ENCODE measurements at regions not wholly inside any gene's neighbourhood (a gene's known extent, or its start where the extent isn't known, plus 50 kb on each side); places are given as distances from the start of the nearest gene placed in this dataset.
"Not testable (repeated sequence)": the region's sequence is repeated elsewhere in the genome, so short reads cannot be mapped to it uniquely, and the experiment has no call there.

GRCh38 chr16:16572130-16572774 lies 193.3 kb downstream of the NPIPA7 start:
- H3K4me3 ChIP-seq (ENCODE audit: low read depth in 1 of 3, low read length in 3 of 3); DNase-seq (ENCODE audit: low spot score); H3K9me3 ChIP-seq (ENCODE audit: control insufficient read depth in 4 of 4, low read length in 3 of 4); H3K36me3 ChIP-seq (ENCODE audit: control insufficient read depth in 4 of 4, insufficient read depth in 3 of 4, low read depth in 1 of 4, low read length in 3 of 4); H3K27me3 ChIP-seq (ENCODE audit: control insufficient read depth in 4 of 4, insufficient read depth in 4 of 4, low read length in 3 of 4); H3K27ac ChIP-seq (ENCODE audit: low read depth in 1 of 2, low read length in 2 of 2); H3K9ac ChIP-seq (ENCODE audit: low read depth in 1 of 2, low read length in 2 of 2); H3K4me1 ChIP-seq (ENCODE audit: control insufficient read depth in 4 of 4, insufficient read depth in 4 of 4, low read length in 3 of 4): not testable (repeated sequence)
- 88% methylated on average over 9 of the region's 10 CpGs for WGBS

GRCh38 chr16:16577062-16577461 lies 198.1 kb downstream of the NPIPA7 start:
- H3K9ac ChIP-seq (ENCODE audit: low read depth in 1 of 2, low read length in 2 of 2); H3K27me3 ChIP-seq (ENCODE audit: control insufficient read depth in 4 of 4, insufficient read depth in 4 of 4, low read length in 3 of 4); H3K36me3 ChIP-seq (ENCODE audit: control insufficient read depth in 4 of 4, insufficient read depth in 3 of 4, low read depth in 1 of 4, low read length in 3 of 4); H3K4me3 ChIP-seq (ENCODE audit: low read depth in 1 of 3, low read length in 3 of 3); DNase-seq (ENCODE audit: low spot score); H3K27ac ChIP-seq (ENCODE audit: low read depth in 1 of 2, low read length in 2 of 2); H3K4me1 ChIP-seq (ENCODE audit: control insufficient read depth in 4 of 4, insufficient read depth in 4 of 4, low read length in 3 of 4); H3K9me3 ChIP-seq (ENCODE audit: control insufficient read depth in 4 of 4, low read length in 3 of 4): not testable (repeated sequence)
- WGBS: 64% methylated on average over 5 of the region's 5 CpGs

- Histone ChIP-seq H3K9ac (ENCODE audit: low read depth in 1 of 2, low read length in 2 of 2) (no peak overlapping the region), H3K4me3 (ENCODE audit: low read depth in 1 of 3, low read length in 3 of 3) (no peak overlapping the region), H3K9me3 (ENCODE audit: control insufficient read depth in 4 of 4, low read length in 3 of 4) (no peaks in the 10 kb centered on the region), H3K4me1 (ENCODE audit: control insufficient read depth in 4 of 4, insufficient read depth in 4 of 4, low read length in 3 of 4) (no peaks in the 10 kb centered on the region), H3K27me3 (ENCODE audit: control insufficient read depth in 4 of 4, insufficient read depth in 4 of 4, low read length in 3 of 4) (no peaks in the 10 kb centered on the region), H3K27ac (ENCODE audit: low read depth in 1 of 2, low read length in 2 of 2) (no peak overlapping the region), H3K36me3 (ENCODE audit: control insufficient read depth in 4 of 4, insufficient read depth in 3 of 4, low read depth in 1 of 4, low read length in 3 of 4) (no peaks in the 10 kb centered on the region)
- TF ChIP-seq GABPA (IDR thresholded peaks at IDR 0.05 in 1 of 2, conservative IDR thresholded peaks at IDR 0.05 in 1 of 2) (no peak), YY1 (IDR thresholded peaks at IDR 0.05) (no peak), TAF1 (conservative IDR thresholded peaks at IDR 0.05) (no peak), FOXA1 (IDR thresholded peaks at IDR 0.05) (no peak), FOXA2 (IDR thresholded peaks at IDR 0.05) (no peak), ZBTB33 (IDR thresholded peaks at IDR 0.05) (no peak), HNF4A (conservative IDR thresholded peaks at IDR 0.05) (no peak), EGR1 (IDR thresholded peaks at IDR 0.05; ENCODE audit: low read depth in 2 of 2) (no peak), JUND (IDR thresholded peaks at IDR 0.05) (no peak), RAD21 (IDR thresholded peaks at IDR 0.05) (no peak), RXRA (IDR thresholded peaks at IDR 0.05) (no peak), HNF4G (IDR thresholded peaks at IDR 0.05) (no peak)
- TF ChIP-seq, protein P1, sequence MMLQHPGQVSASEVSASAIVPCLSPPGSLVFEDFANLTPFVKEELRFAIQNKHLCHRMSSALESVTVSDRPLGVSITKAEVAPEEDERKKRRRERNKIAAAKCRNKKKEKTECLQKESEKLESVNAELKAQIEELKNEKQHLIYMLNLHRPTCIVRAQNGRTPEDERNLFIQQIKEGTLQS (IDR thresholded peaks at IDR 0.05): no peak
- TF ChIP-seq, protein P2, sequence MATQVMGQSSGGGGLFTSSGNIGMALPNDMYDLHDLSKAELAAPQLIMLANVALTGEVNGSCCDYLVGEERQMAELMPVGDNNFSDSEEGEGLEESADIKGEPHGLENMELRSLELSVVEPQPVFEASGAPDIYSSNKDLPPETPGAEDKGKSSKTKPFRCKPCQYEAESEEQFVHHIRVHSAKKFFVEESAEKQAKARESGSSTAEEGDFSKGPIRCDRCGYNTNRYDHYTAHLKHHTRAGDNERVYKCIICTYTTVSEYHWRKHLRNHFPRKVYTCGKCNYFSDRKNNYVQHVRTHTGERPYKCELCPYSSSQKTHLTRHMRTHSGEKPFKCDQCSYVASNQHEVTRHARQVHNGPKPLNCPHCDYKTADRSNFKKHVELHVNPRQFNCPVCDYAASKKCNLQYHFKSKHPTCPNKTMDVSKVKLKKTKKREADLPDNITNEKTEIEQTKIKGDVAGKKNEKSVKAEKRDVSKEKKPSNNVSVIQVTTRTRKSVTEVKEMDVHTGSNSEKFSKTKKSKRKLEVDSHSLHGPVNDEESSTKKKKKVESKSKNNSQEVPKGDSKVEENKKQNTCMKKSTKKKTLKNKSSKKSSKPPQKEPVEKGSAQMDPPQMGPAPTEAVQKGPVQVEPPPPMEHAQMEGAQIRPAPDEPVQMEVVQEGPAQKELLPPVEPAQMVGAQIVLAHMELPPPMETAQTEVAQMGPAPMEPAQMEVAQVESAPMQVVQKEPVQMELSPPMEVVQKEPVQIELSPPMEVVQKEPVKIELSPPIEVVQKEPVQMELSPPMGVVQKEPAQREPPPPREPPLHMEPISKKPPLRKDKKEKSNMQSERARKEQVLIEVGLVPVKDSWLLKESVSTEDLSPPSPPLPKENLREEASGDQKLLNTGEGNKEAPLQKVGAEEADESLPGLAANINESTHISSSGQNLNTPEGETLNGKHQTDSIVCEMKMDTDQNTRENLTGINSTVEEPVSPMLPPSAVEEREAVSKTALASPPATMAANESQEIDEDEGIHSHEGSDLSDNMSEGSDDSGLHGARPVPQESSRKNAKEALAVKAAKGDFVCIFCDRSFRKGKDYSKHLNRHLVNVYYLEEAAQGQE (IDR thresholded peaks at IDR 0.05): no peak
- TF ChIP-seq, protein P3, sequence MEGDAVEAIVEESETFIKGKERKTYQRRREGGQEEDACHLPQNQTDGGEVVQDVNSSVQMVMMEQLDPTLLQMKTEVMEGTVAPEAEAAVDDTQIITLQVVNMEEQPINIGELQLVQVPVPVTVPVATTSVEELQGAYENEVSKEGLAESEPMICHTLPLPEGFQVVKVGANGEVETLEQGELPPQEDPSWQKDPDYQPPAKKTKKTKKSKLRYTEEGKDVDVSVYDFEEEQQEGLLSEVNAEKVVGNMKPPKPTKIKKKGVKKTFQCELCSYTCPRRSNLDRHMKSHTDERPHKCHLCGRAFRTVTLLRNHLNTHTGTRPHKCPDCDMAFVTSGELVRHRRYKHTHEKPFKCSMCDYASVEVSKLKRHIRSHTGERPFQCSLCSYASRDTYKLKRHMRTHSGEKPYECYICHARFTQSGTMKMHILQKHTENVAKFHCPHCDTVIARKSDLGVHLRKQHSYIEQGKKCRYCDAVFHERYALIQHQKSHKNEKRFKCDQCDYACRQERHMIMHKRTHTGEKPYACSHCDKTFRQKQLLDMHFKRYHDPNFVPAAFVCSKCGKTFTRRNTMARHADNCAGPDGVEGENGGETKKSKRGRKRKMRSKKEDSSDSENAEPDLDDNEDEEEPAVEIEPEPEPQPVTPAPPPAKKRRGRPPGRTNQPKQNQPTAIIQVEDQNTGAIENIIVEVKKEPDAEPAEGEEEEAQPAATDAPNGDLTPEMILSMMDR (IDR thresholded peaks at IDR 0.05; ENCODE audit: low read depth, low read length, missing input control): no peak
- TF ChIP-seq, protein P4, sequence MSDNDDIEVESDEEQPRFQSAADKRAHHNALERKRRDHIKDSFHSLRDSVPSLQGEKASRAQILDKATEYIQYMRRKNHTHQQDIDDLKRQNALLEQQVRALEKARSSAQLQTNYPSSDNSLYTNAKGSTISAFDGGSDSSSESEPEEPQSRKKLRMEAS (IDR thresholded peaks at IDR 0.05): no peak
- WGBS: 95% methylated on average over 5 of the region's 5 CpGs
- DNase-seq (ENCODE audit: low spot score): no peak
Measured at GRCh38 chr16:16578701-16579100, 199.8 kb downstream of the NPIPA7 start.

GRCh38 chr16:16582916-16583315 lies 204.0 kb downstream of the NPIPA7 start:
- DNase-seq (ENCODE audit: low spot score); H3K27me3 ChIP-seq (ENCODE audit: control insufficient read depth in 4 of 4, insufficient read depth in 4 of 4, low read length in 3 of 4); H3K27ac ChIP-seq (ENCODE audit: low read depth in 1 of 2, low read length in 2 of 2); H3K9ac ChIP-seq (ENCODE audit: low read depth in 1 of 2, low read length in 2 of 2); H3K4me1 ChIP-seq (ENCODE audit: control insufficient read depth in 4 of 4, insufficient read depth in 4 of 4, low read length in 3 of 4); H3K9me3 ChIP-seq (ENCODE audit: control insufficient read depth in 4 of 4, low read length in 3 of 4); H3K4me3 ChIP-seq (ENCODE audit: low read depth in 1 of 3, low read length in 3 of 3); H3K36me3 ChIP-seq (ENCODE audit: control insufficient read depth in 4 of 4, insufficient read depth in 3 of 4, low read depth in 1 of 4, low read length in 3 of 4): not testable (repeated sequence)
- whole genome bisulfite sequencing: 92% methylated on average over 7 of the region's 7 CpGs

Data from liver (tissue), 8 donors.